ENCODE measurements at regions not wholly inside any gene's neighbourhood (a gene's known extent, or its start where the extent isn't known, plus 50 kb on each side); places are given as distances from the start of the nearest gene placed in this dataset.

- no peaks in the 10 kb centered on the region for H3K9me3 ChIP-seq (ENCODE audit: control insufficient read depth in 2 of 3, insufficient read depth in 1 of 3, low read length in 3 of 3)
- no peaks in the 10 kb centered on the region for H3K27me3 ChIP-seq (ENCODE audit: control insufficient read depth, insufficient read depth, low read length)
- H3K36me3 ChIP-seq (ENCODE audit: control insufficient read depth in 2 of 3, insufficient read depth in 3 of 3, low read length in 3 of 3) = no peaks in the 10 kb centered on the region
- TF ChIP-seq CTCF (IDR thresholded peaks at IDR 0.05; ENCODE audit: borderline replicate concordance, extremely low read depth, insufficient read depth) = no peak
- DNase-seq = no peak
- no peaks in the 10 kb centered on the region for H3K4me1 ChIP-seq (ENCODE audit: control insufficient read depth in 2 of 3, insufficient read depth in 2 of 3, low read depth in 1 of 3, low read length in 3 of 3)
- H3K4me3 ChIP-seq (ENCODE audit: low read length in 3 of 3) = no peak overlapping the region
- H3K27ac ChIP-seq (ENCODE audit: low read depth in 2 of 2, low read length in 2 of 2) = no peak overlapping the region
- intact Hi-C loops (cut with DNase I) = no loop called here
- no peak overlapping the region for H3K9ac ChIP-seq (ENCODE audit: low read length in 3 of 3)
- FAIRE-seq = no peak
Measured at GRCh38 chr1:178579562-178579961, 66.7 kb downstream of the TEX35 start.

GRCh38 chr1:178580096-178580495 lies 67.2 kb downstream of the TEX35 start:
- intact Hi-C loops (cut with DNase I) = no loop called here
- H3K27ac ChIP-seq (ENCODE audit: low read depth in 2 of 2, low read length in 2 of 2) = no peak overlapping the region
- H3K36me3 ChIP-seq (ENCODE audit: control insufficient read depth in 2 of 3, insufficient read depth in 3 of 3, low read length in 3 of 3) = no peaks in the 10 kb centered on the region
- no peak for TF ChIP-seq CTCF (IDR thresholded peaks at IDR 0.05; ENCODE audit: borderline replicate concordance, extremely low read depth, insufficient read depth)
- no peaks in the 10 kb centered on the region for H3K9me3 ChIP-seq (ENCODE audit: control insufficient read depth in 2 of 3, insufficient read depth in 1 of 3, low read length in 3 of 3)
- no peaks in the 10 kb centered on the region for H3K4me1 ChIP-seq (ENCODE audit: control insufficient read depth in 2 of 3, insufficient read depth in 2 of 3, low read depth in 1 of 3, low read length in 3 of 3)
- FAIRE-seq = no peak
- H3K9ac ChIP-seq (ENCODE audit: low read length in 3 of 3) = no peak overlapping the region
- DNase-seq = no peak
- no peak overlapping the region for H3K4me3 ChIP-seq (ENCODE audit: low read length in 3 of 3)
- no peaks in the 10 kb centered on the region for H3K27me3 ChIP-seq (ENCODE audit: control insufficient read depth, insufficient read depth, low read length)

GRCh38 chr1:178580876-178581275 lies 68.0 kb downstream of the TEX35 start:
- H3K9me3 ChIP-seq (ENCODE audit: control insufficient read depth in 2 of 3, insufficient read depth in 1 of 3, low read length in 3 of 3) = no peaks in the 10 kb centered on the region
- DNase-seq (no peak), FAIRE-seq (no peak)
- no peak overlapping the region for H3K4me3 ChIP-seq (ENCODE audit: low read length in 3 of 3)
- no peaks in the 10 kb centered on the region for H3K4me1 ChIP-seq (ENCODE audit: control insufficient read depth in 2 of 3, insufficient read depth in 2 of 3, low read depth in 1 of 3, low read length in 3 of 3)
- H3K9ac ChIP-seq (ENCODE audit: low read length in 3 of 3) = no peak overlapping the region
- no peaks in the 10 kb centered on the region for H3K27me3 ChIP-seq (ENCODE audit: control insufficient read depth, insufficient read depth, low read length)
- no peak for TF ChIP-seq CTCF (IDR thresholded peaks at IDR 0.05; ENCODE audit: borderline replicate concordance, extremely low read depth, insufficient read depth)
- no peak overlapping the region for H3K27ac ChIP-seq (ENCODE audit: low read depth in 2 of 2, low read length in 2 of 2)
- intact Hi-C loops (cut with DNase I) = no loop called here
- H3K36me3 ChIP-seq (ENCODE audit: control insufficient read depth in 2 of 3, insufficient read depth in 3 of 3, low read length in 3 of 3) = no peaks in the 10 kb centered on the region

Data from kidney (tissue), 13 donors.